HG03135 (cell line): ENCODE measurements at regions not wholly inside any gene's neighbourhood (a gene's known extent, or its start where the extent isn't known, plus 50 kb on each side); places are given as distances from the start of the nearest gene placed in this dataset.

Experiments used
- ATAC-seq: cut with Tn5 transposase; IDR thresholded peaks from one replicate; pipeline ENCODE4 v1.9.1; 2021; ENCODE audit warnings: mild to moderate bottlenecking, moderate library complexity; ENCODE audit not compliant: unreplicated experiment

GRCh38 chr1:220322570-220322969 is 50.3 kb upstream of the RAB3GAP2 start:
- ATAC-seq, result no peak
